Ammon's horn (tissue), 1 donor: ENCODE measurements at regions not wholly inside any gene's neighbourhood (a gene's known extent, or its start where the extent isn't known, plus 50 kb on each side); places are given as distances from the start of the nearest gene placed in this dataset.
"Not testable (repeated sequence)": the region's sequence is repeated elsewhere in the genome, so short reads cannot be mapped to it uniquely, and the experiment has no call there.

ENCODE experiments used
- DNase-seq: peaks from one replicate; pipeline ENCODE4 v3.0.0-alpha.2; 2016; ENCODE audit warnings: low spot score

DNA sequence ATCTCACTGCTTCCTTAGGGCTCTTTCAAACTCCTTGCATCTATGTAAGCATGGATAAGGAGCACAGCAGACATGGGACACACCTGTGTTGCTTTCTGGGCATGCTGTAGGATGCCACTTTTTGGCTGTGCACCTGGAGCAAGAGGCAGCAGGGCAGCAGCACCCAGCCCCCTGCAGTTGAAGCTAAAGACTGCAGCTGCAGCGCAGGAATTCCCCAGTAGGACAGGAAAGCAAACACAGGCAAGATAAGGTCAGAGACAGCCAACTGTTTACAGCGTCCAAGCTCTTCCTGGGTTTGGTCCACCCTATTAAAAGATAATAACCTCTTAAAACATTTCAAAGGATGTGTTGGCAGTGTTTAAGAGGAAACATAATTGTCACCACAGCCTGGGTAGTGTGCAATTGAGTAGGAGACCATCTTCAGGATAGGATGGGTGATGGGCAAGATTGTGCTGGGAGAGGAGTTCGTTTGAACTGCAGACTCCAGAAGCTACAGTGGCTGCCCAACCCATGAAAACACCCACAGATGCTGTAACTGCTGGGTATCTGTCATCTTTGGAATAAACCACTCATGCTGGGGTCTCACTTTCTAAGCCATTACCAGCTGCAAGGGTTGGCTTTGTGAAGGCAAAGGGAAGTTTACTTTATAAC is 242.3 kb upstream of the PLGLB1 start:
- not testable (repeated sequence) for DNase-seq

DNA sequence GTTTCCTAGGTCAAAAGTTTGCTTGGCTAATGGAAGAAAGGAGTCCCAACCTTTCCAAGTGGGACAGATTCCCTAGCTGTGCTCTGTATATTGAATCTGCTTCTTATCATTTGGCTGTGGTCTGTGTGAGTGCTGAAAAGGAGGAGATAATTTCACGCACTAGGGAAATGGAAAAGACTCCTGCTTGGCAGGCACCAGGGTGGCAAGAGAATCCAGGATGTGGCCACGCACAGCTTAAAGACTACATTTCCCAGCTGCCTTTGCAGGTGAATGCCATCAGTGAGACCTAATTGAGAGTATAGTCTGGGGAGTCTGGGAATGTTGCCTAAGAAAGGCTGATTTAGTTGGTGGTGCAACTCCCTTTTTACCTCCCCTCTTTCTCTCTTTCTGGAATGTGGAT is 253.5 kb upstream of the PLGLB1 start:
- not testable (repeated sequence) for DNase-seq

DNA sequence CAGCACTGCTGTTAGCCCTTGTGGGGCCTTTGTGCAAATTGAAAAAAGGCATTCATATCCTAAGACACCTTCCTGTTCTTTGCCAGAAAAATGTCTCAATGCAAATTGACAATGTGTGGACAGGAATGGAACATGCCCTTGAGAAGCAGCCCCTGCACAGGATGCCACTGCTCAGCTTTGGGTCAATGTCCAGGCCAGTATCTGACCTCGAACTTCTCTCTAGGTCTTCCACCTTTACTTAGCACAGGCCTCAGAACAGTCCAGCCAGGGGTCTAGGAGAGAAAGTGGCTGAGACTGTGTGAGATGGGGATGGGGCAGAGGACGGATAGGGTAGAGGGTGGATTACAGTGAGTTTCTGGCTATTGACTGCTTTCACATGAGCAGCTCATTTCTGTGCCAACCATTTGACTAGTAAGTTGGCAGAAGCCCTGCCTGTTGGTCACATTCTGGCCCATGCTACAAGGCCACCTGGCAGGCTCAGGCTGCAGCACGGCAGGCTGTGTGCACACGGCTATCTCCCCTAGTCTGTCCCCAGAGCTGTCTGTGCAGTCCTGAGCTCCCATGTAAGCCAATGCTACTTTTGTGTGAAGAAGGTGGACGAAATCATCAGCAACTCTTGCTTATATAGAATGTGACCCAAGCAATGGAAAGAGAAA is 254.5 kb upstream of the PLGLB1 start:
- DNase-seq, result not testable (repeated sequence)

DNA sequence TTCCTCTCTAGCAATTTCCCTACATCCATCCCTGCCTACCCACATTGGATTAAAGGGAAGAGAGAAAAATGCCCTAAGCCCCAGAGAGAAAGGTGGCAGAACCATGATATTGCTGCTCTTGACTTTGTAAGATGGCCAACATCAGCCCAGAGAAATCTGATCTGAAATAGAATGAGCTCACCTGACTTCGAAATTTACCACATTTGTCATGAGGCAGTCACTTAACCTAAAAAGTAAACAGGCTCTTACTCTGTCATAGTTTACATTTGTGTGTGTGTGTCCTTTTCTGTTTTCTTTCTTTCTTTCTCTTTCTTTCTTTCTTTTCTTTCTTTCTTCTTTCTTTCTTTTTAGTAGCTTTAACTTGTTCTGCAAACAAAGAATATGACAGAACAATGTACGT is 255.0 kb upstream of the PLGLB1 start:
- not testable (repeated sequence) for DNase-seq

DNA sequence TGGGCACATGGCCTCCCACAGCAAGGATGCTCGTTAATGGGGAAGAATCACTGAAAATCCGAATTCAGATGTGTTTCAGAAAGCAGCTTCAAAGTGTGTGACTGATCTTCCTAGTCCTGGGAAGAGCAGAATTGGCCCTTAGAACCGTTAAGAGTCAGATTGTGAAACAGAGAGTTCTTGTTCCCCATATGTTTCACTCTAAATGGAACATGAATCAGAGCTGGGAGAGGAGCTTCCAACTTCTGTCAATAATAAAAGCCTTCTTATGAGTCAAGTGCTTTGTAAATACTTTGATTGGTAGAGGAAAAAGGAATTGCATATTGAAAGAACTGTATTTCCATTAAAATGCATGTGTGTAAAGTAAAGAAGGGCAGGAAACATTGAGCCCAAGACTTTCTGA is 256.1 kb upstream of the PLGLB1 start:
- not testable (repeated sequence) for DNase-seq

DNA sequence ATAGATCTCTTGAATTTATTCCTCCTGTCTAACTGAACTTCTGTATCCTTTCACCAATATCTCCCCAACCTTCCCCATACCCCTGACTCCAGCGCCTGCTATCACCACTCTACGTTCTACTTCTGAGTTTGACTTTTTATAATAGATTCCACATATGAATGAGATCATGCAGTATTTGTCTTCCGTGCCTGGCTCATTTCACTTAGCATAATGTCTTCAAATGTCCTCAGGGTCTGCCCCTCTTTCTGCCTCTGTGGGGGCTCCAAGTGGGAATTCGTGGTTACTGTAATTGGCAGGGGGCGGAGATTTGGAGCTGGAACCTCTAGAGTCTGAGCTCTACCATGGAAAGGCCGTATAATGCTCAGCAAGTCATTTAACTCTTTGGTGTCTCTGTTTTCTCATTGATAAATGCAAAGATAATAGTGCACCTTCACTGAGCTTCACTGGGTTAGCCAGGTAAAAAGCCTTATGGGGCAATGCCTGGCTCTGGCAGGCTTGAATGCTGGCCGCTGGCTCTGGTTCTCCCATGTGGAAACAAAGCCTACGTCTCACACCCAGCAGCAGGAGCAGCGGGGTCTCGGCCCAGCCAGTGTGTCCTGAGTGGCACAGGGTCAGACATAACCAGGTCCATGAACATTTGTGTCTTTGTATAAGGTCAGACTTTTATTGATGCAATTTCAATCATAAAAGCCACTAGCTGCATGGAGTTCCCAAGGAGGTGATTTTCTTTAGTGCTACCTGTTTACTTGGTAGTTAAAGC is 259.1 kb upstream of the PLGLB1 start:
- not testable (repeated sequence) for DNase-seq

DNA sequence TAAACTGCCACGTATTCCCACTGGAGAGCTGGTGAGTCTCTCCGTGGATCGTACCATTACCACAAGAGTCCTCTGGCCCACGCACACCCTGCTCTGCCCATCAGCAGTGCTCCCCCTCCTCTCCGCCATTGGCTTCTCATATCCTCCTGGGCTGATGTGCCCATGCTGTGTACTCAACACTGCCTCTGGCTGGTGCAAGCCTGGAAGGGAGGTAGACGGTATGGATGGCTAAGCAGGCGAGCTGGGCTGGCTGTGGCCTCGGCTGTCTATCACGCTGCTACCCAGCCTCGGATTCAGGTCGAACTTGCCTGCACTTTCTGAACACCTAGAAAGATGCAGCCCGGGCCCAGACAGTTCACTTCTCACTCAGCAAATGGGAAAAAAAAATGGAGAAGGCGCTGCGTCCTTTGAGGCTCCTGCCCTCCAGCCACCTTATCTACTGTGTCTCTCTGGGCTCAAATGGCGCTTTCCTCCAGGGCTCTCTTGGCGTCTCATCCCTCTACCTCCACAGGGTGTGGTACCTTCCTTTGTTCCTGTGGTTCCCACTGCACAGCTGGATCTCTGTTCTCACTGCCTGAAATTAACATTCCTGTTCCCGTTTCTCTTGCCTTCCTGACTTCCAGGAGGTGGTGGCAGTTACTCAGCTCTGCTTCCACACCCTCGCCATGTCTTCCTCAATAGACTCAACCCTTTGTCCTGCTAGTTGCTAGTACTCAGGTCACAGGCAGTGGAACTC is 262.3 kb upstream of the PLGLB1 start:
- not testable (repeated sequence) for DNase-seq

DNA sequence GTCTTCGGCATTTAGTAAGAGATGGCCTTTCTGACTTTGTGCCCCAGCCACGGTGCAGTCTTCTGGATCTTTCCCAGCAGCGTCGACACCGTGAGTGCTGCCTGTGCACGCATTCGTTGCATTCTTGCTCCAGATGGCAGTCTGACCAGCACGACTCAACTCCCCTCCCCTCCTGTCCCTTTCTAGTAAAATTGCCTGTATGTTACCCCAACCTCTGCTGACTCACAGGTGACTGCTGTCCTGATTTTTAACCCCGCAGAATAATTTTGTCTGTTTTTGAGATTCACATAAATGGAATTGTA is 262.8 kb upstream of the PLGLB1 start:
- DNase-seq, result not testable (repeated sequence)

DNA sequence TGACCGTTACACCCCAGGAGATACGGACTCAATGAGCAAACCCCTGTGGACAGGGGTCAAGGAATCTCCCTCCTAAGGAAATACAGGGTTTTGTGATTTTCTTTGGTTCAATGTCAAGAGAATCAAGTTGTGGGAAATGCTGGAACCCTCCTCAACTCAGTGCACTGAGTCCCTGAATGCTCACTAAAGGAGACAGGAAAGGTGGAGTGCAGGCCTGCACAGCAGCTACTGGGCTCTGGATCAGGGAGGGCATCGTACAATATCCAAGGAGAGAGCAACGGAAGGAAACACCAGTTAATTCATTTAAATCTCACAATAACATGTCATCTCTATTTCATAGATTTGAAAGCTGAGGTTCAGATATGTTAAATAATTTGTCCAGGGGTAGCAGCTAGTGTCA is 263.5 kb upstream of the PLGLB1 start:
- DNase-seq, result not testable (repeated sequence)

DNA sequence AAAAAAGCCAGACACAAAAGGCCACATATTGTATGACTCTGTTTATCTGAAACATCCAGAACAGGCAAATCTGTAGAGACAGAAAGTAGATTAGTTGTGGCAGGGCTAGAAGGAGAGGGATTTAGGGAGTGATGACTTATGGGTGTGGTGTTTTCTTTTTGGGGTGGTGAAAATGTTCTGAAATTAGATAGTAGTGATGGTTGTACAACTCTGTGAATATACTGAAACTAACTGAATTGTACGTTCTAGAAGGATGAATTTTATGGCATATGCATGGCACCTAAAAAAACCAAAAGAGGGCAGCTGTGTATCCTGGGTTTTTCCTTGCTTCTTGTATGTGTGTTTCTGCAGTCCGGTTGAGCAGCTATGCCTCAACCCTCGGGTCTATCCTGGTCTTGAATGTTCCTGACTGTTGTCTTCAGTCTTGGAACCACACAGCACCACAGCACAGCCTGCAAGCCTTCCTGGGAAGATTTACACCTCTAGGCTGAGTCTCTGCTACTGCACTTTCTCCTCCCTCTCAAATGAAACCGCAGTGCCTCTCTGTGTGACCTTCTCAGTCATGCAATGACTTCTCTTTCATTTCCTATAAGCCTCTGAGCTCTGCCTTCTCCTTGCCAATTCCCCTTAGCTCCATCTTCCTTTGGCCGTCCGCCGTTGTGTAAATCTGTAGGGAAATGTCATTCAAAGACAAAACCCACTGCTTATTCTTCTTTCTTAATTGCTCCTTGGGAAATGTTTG is 269.1 kb upstream of the PLGLB1 start:
- not testable (repeated sequence) for DNase-seq

DNA sequence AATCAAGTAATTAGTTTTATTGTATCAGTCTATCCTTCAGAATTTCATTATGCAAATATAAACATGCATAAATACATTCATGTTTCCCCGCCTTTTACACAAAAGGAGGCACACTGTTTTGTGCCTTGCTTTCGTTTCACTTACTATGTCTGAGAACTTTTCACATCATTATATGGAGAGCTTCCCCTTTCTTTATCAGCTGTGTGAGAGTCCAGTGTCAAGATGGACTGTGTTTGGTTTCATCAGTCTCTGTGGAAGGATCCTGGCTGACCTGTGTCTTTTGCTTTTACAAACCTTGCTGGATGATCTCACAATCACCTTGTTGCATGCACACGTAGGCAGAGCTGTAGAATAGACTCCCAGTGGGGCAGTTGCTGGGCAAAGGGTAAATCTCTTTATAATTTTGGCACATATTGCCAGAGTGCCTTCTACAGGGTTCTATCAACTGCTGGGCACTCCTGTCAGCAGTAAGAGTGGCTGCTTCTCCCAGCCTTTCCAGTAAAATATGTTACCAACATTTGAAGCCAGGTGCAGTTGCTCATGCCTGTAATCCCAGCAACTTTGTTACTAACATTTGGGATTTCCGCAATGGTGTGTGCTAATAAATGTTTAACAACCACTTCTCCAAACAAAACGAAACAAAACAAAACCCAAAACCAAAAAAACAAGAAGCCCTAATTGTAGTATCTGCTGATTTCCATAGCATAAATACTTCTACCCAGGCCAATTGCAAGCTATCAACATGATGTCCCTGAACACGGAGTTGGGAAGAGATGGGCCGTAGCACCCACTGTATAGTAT is 270.0 kb upstream of the PLGLB1 start:
- not testable (repeated sequence) for DNase-seq

DNA sequence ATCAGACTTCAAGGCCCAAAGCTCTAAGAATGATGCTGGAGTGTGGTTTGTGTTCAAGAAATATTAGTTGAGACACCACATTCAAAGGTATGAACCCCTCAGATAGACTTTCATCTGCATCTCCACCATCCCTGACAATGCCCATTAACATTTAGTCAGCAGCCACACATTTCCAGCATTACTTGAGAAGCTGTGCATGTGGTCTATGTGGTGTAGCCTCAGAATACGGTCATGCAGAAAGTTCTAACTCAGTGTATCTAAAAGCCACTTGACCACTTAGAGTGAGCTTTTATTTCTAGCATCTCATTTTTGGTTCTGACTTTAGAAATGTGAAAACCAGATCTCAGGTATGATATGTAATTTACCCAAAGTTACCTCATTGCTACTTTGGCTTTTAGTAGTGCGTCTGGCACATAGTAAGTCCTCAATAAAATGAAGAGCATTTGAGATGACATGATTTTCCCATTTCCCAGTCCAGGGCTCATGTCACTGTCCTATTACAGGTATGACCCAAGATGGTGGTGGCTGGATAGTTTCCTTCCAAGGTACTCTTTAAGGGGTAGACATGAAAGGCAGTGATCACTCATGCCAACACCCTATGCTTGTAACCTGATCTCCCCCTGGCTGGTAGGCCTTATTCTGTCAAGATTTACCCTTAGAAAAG is 272.4 kb upstream of the PLGLB1 start:
- DNase-seq, result not testable (repeated sequence)

DNA sequence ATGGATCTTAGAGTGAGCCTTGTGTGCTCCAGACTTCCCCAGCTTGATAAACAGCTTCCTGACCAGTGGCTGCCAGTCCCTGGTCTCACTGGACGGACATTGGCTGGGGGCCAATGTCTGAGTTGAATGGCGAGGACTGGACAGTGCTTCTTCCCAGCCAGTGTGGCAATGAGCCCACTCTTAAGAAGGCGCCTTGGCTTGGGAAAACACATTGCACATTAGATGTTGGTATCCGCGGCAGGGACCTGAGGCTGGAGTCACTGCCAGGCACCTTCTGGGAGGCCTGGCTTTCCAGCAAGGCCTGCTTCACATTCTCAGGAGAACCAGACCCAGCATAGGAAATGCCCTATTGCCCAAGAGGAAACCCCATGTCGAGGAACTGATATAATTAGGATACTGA is 273.5 kb upstream of the PLGLB1 start:
- peak; percentile 29 for DNase-seq

DNA sequence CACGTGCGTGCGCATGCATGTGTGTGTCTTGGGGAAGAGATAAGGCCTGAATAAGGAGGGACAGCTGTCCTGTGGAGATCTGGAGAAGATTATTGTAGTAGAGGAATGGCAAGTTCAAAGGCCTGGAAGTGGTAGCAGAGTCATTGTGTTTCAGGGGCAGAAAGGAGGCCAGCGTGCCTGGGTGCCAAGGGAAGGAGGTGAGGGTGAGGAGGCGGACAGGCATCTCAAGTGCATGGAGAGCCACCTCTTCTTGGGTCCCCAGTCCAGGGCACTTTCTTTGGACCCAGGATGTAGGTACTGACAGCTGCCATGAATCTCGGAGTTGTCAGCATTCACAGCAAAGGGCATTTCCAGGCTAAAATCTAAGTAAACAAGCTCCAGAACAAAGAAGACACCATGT is 279.7 kb upstream of the PLGLB1 start:
- not testable (repeated sequence) for DNase-seq

DNA sequence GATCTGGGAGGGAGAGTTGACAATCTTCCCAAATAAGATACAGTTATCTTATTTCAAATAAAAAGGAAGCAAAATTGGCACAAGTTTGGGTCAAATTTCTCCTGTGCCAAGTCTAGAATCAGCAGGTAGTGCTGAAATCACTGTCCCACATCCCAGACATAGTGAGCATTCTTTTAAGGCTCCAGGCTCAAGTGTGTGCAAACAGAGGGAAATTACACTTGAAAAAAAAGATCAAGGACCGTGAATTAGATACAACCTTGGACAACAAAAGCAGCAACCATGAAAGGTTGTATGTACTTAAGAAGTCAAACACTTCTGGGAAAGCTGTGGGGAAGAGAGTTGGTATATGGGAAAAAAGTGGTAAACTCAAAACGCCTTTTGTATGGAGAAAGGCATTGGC is 280.2 kb upstream of the PLGLB1 start:
- DNase-seq, result not testable (repeated sequence)

DNA sequence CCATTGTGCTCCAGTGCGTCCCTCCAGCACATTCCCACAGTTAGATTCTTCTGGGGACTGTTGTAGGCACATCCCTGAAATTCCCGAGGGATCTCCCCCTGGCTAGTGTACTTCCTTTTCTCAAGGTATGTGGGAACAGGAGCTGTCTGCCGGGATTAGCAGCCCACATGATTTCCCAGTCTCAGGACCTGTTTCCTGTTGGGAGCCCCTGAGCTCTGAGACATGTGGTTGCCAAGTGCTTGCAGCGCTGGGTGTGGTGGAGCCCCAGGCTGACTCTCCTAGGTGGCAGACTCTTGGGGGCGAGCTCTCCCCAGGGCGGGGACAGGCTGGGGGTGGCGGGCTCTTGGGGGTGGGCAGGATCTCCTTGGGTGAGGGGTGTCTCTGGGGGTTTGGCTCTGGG is 287.0 kb upstream of the PLGLB1 start:
- not testable (repeated sequence) for DNase-seq

DNA sequence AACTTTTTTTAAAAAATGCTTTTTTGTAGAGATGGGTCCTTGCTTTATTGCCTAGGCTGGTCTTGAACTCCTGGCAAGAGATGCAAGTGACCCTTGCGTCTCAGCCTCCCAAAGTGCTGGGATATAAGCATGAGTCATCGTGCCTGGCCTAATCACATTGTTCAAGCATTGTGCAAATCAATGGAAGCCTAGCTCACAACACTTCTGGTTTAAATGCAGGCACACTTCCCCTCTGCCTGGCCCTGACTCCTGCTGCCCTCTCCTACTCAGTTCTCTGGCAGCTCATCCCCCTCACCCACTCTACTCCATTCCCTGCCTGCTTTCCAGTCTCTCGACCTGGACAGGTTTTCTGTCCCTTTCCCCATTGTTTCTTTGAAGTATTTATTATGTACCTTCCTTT is 288.1 kb upstream of the PLGLB1 start:
- not testable (repeated sequence) for DNase-seq

DNA sequence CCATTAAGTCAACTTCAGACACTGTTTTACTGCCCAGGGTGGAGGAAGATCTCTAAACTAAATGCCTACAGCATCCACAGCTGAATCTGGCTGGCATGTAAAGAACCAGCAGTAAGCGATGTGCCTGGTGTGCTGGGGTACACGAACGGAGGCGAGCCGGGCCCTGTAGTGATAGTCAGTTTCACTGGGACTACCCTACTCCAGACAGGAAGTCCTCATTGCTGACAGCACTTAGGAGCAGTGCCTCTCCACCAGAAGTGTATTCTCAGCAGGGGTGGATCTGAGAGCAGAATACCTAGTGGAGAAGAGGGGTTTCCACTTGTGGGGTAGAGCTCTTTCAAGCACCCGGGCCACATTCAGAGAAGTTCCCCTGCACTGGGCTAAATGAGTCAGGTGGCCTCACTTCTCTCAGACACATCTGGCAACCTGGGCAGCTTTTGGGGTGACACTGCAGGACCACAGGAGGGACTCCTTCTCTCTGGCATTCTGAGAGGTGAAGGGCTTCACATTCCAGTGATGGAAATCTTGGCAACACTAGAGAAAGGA is 290.3 kb upstream of the PLGLB1 start:
- DNase-seq, result not testable (repeated sequence)

DNA sequence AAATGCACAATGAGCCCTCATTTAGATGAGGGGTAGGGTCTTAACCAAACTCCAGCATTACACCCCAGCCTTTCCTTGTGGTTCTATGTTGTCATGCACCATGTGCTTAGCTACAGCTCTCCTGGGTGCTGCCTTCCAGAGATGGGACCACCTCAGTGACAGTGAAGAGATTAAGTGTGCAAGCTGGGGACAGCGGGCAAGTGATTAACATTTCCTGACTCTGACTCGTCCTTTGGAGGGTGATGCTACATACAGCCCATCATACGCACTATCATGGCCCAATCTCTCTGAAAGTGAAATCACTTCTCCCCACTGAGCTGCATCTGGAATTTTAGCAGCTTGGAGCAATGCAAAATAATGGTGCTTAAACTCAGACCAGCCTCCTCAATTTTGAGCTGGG is 293.0 kb upstream of the PLGLB1 start:
- not testable (repeated sequence) for DNase-seq
